ENCODE measurements at regions not wholly inside any gene's neighbourhood (a gene's known extent, or its start where the extent isn't known, plus 50 kb on each side); places are given as distances from the start of the nearest gene placed in this dataset.

- H3K4me3 ChIP-seq (ENCODE audit: low read length) = no peak overlapping the region
- no peak overlapping the region for H3K4me2 ChIP-seq (ENCODE audit: low read length)
- peaks cover 75% of the 10 kb centered on the region for H3K27me3 ChIP-seq (ENCODE audit: control insufficient read depth, insufficient read depth, low read length)
- H3K4me1 ChIP-seq (ENCODE audit: control insufficient read depth, insufficient read depth, low read length) = no peaks in the 10 kb centered on the region
- H3K36me3 ChIP-seq (ENCODE audit: insufficient read depth, low read length) = no peaks in the 10 kb centered on the region
- H3K9ac ChIP-seq (ENCODE audit: low read depth, low read length) = no peak overlapping the region
- no peaks in the 10 kb centered on the region for H3K9me3 ChIP-seq (replicated peaks; ENCODE audit: low read length)
Measured at GRCh38 chr20:63126876-63127699, 88.8 kb downstream of the YTHDF1 start.

DNA sequence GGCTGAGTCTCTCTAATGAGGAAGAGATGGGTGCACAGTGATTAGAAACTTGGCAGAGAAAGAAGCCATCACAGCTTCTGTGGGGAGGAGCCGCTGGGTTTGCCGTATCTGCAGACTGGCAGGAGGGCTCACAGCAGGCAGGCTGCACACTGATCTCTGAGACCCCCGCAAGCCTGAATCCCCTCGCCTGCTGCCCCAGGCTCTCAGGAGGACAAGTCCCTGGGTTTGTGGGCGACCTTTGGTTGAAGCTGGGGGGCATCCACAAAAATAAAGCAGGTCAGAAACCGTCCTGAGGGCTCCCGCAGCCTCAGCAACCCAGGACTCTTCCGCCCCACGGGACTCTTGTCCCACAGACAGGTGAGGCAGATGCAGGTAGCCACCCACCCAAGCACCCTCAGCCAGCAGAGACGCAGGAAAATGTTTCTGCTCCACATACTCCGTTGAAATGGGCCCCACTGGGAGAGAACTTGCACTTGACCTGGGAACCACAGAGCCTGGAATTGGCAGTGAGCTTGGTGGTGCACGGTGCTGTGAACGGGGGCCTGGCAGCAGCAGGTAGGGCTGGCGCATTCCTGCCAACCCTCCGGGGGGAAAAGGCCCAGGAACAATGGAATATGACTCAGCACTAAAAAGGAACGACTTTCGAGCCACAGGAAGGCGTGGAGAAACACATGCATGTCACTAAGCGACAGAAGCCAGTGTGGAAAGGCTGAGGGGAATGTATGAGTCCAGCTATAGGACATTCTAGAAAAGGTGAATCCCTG lies 89.9 kb downstream of the YTHDF1 start:
- H3K36me3 ChIP-seq (ENCODE audit: insufficient read depth, low read length) = no peaks in the 10 kb centered on the region
- H3K9me3 ChIP-seq (replicated peaks; ENCODE audit: low read length) = no peaks in the 10 kb centered on the region
- no peak overlapping the region for H3K4me2 ChIP-seq (ENCODE audit: low read length)
- H3K9ac ChIP-seq (ENCODE audit: low read depth, low read length) = no peak overlapping the region
- peaks cover 65% of the 10 kb centered on the region for H3K27me3 ChIP-seq (ENCODE audit: control insufficient read depth, insufficient read depth, low read length)
- H3K4me1 ChIP-seq (ENCODE audit: control insufficient read depth, insufficient read depth, low read length) = no peaks in the 10 kb centered on the region
- no peak overlapping the region for H3K4me3 ChIP-seq (ENCODE audit: low read length)

DNA sequence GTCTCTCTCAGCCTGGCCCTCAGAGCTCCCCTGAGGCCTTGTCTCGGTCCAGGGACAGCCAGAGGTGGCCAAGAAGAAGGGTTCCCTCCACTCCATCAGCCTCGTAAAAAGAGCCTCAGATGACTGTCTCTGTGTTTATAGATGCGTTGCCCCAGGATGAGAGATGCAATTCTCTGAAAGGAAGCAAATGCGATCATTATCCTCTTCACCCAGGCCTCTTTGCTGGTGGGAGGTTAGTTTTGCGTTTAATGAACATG lies 90.4 kb downstream of the YTHDF1 start:
- H3K4me3 ChIP-seq (ENCODE audit: low read length) = no peak overlapping the region
- H3K36me3 ChIP-seq (ENCODE audit: insufficient read depth, low read length) = no peaks in the 10 kb centered on the region
- no peak overlapping the region for H3K4me2 ChIP-seq (ENCODE audit: low read length)
- H3K4me1 ChIP-seq (ENCODE audit: control insufficient read depth, insufficient read depth, low read length) = no peaks in the 10 kb centered on the region
- H3K9ac ChIP-seq (ENCODE audit: low read depth, low read length) = no peak overlapping the region
- H3K27me3 ChIP-seq (ENCODE audit: control insufficient read depth, insufficient read depth, low read length) = peaks cover 60% of the 10 kb centered on the region
- no peaks in the 10 kb centered on the region for H3K9me3 ChIP-seq (replicated peaks; ENCODE audit: low read length)

- Histone ChIP-seq H3K4me2 (ENCODE audit: low read length) (no peak overlapping the region), H3K36me3 (ENCODE audit: insufficient read depth, low read length) (no peaks in the 10 kb centered on the region), H3K9me3 (replicated peaks; ENCODE audit: low read length) (no peaks in the 10 kb centered on the region), H3K27me3 (ENCODE audit: control insufficient read depth, insufficient read depth, low read length) (peaks cover 57% of the 10 kb centered on the region), H3K9ac (ENCODE audit: low read depth, low read length) (no peak overlapping the region), H3K4me1 (ENCODE audit: control insufficient read depth, insufficient read depth, low read length) (no peaks in the 10 kb centered on the region), H3K4me3 (ENCODE audit: low read length) (no peak overlapping the region)
Measured at GRCh38 chr20:63124782-63125580, 91.0 kb downstream of the YTHDF1 start.

- Histone ChIP-seq H3K9ac (ENCODE audit: low read depth, low read length) (no peak overlapping the region), H3K4me3 (ENCODE audit: low read length) (no peak overlapping the region), H3K4me2 (ENCODE audit: low read length) (no peak overlapping the region), H3K4me1 (ENCODE audit: control insufficient read depth, insufficient read depth, low read length) (no peaks in the 10 kb centered on the region), H3K9me3 (replicated peaks; ENCODE audit: low read length) (no peaks in the 10 kb centered on the region), H3K36me3 (ENCODE audit: insufficient read depth, low read length) (no peaks in the 10 kb centered on the region), H3K27me3 (ENCODE audit: control insufficient read depth, insufficient read depth, low read length) (peaks cover 54% of the 10 kb centered on the region)
Measured at GRCh38 chr20:63124092-63124781, 91.7 kb downstream of the YTHDF1 start.

GRCh38 chr20:63123331-63123741 lies 92.6 kb downstream of the YTHDF1 start:
- H3K36me3 ChIP-seq (ENCODE audit: insufficient read depth, low read length) = no peaks in the 10 kb centered on the region
- H3K9ac ChIP-seq (ENCODE audit: low read depth, low read length) = no peak overlapping the region
- no peaks in the 10 kb centered on the region for H3K9me3 ChIP-seq (replicated peaks; ENCODE audit: low read length)
- H3K4me3 ChIP-seq (ENCODE audit: low read length) = no peak overlapping the region
- H3K4me2 ChIP-seq (ENCODE audit: low read length) = no peak overlapping the region
- H3K27me3 ChIP-seq (ENCODE audit: control insufficient read depth, insufficient read depth, low read length) = peaks cover 53% of the 10 kb centered on the region
- H3K4me1 ChIP-seq (ENCODE audit: control insufficient read depth, insufficient read depth, low read length) = no peaks in the 10 kb centered on the region

- Histone ChIP-seq H3K36me3 (ENCODE audit: insufficient read depth, low read length) (no peaks in the 10 kb centered on the region), H3K27me3 (ENCODE audit: control insufficient read depth, insufficient read depth, low read length) (peaks cover 46% of the 10 kb centered on the region)
Measured at GRCh38 chr20:63122626-63123025, 93.3 kb downstream of the YTHDF1 start.

DNA sequence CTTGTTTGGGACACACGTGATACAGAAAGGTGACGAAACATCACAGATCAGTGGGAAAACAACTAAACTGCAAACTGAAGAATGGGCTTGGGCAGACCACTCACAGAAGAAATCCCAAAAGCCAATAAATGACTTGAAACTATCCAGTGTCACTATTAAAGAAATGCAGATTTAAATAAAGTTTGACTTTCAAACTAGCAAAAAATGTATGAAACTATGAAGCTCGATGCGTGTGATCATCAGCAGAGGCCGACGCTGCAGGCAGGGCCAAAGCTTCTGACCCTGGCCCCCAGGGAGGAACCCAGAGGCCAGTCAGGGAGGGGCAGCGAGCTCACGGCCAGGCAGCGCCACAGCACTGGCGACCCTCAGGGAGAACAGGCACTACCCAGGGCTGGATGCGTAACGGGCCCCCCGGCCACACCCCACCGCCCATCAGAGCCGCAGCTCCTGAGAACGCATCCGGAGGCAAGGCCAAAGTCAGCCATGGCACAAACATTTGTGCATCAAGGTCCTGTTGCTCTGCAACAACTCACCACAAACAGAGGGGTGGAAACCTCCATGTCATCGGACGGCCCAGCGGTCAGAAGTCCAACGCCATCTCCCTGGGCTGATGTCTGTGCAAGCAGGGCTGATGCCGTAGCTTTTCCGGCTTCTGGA lies 94.1 kb downstream of the YTHDF1 start:
- H3K4me1 ChIP-seq (ENCODE audit: control insufficient read depth, insufficient read depth, low read length) = no peaks in the 10 kb centered on the region
- H3K4me3 ChIP-seq (ENCODE audit: low read length) = no peak overlapping the region
- no peak overlapping the region for H3K9ac ChIP-seq (ENCODE audit: low read depth, low read length)
- no peaks in the 10 kb centered on the region for H3K9me3 ChIP-seq (replicated peaks; ENCODE audit: low read length)
- H3K36me3 ChIP-seq (ENCODE audit: insufficient read depth, low read length) = no peaks in the 10 kb centered on the region
- H3K4me2 ChIP-seq (ENCODE audit: low read length) = no peak overlapping the region
- H3K27me3 ChIP-seq (ENCODE audit: control insufficient read depth, insufficient read depth, low read length) = peaks cover 39% of the 10 kb centered on the region

More at GRCh38 chr20:63122626-63123025, 93.3 kb downstream of the YTHDF1 start:
- H3K4me1 ChIP-seq (ENCODE audit: control insufficient read depth, insufficient read depth, low read length) = no peaks in the 10 kb centered on the region
- no peaks in the 10 kb centered on the region for H3K9me3 ChIP-seq (replicated peaks; ENCODE audit: low read length)
- H3K4me3 ChIP-seq (ENCODE audit: low read length) = no peak overlapping the region
- no peak overlapping the region for H3K9ac ChIP-seq (ENCODE audit: low read depth, low read length)
- H3K4me2 ChIP-seq (ENCODE audit: low read length) = no peak overlapping the region

GRCh38 chr20:63121246-63121645 lies 94.7 kb downstream of the YTHDF1 start:
- Histone ChIP-seq H3K4me2 (ENCODE audit: low read length) (no peak overlapping the region), H3K9ac (ENCODE audit: low read depth, low read length) (no peak overlapping the region), H3K9me3 (replicated peaks; ENCODE audit: low read length) (no peaks in the 10 kb centered on the region), H3K27me3 (ENCODE audit: control insufficient read depth, insufficient read depth, low read length) (peaks cover 37% of the 10 kb centered on the region), H3K36me3 (ENCODE audit: insufficient read depth, low read length) (no peaks in the 10 kb centered on the region), H3K4me1 (ENCODE audit: control insufficient read depth, insufficient read depth, low read length) (no peaks in the 10 kb centered on the region), H3K4me3 (ENCODE audit: low read length) (no peak overlapping the region)

GRCh38 chr20:63120808-63121090 lies 95.2 kb downstream of the YTHDF1 start:
- Histone ChIP-seq H3K4me3 (ENCODE audit: low read length) (no peak overlapping the region), H3K27me3 (ENCODE audit: control insufficient read depth, insufficient read depth, low read length) (peaks cover 33% of the 10 kb centered on the region), H3K36me3 (ENCODE audit: insufficient read depth, low read length) (no peaks in the 10 kb centered on the region), H3K9me3 (replicated peaks; ENCODE audit: low read length) (no peaks in the 10 kb centered on the region), H3K4me1 (ENCODE audit: control insufficient read depth, insufficient read depth, low read length) (no peaks in the 10 kb centered on the region), H3K9ac (ENCODE audit: low read depth, low read length) (no peak overlapping the region), H3K4me2 (ENCODE audit: low read length) (no peak overlapping the region)

Measured in skeletal muscle satellite cell (primary cell).